Tibial nerve (tissue), 3 donors: ENCODE measurements at regions not wholly inside any gene's neighbourhood (a gene's known extent, or its start where the extent isn't known, plus 50 kb on each side); places are given as distances from the start of the nearest gene placed in this dataset.

Experiments
- EP300 ChIP-seq, 2 donors: sonication (generic); formaldehyde crosslinking; IDR thresholded peaks; one replicate each; pipeline ENCODE4 v1.6.1; 2017; ENCODE audit warnings: antibody characterized with exemption in 2 of 2, mild to moderate bottlenecking in 1 of 2
- POLR2A ChIP-seq, 2 donors: fragments of 450-650 bp; IDR thresholded peaks; one replicate each; pipeline ENCODE4 v1.6.1; 2017; ENCODE audit warnings: antibody characterized with exemption in 2 of 2, mild to moderate bottlenecking in 2 of 2, moderate library complexity in 2 of 2

- TF ChIP-seq POLR2A (IDR thresholded peaks at IDR 0.05), result no peak
- TF ChIP-seq EP300 (IDR thresholded peaks at IDR 0.05), result no peak
Observed at GRCh38 chr14:61106271-61106958, 125.4 kb downstream of the SLC38A6 start.
